ENCODE measurements at regions not wholly inside any gene's neighbourhood (a gene's known extent, or its start where the extent isn't known, plus 50 kb on each side); places are given as distances from the start of the nearest gene placed in this dataset.
"Not testable (repeated sequence)": the region's sequence is repeated elsewhere in the genome, so short reads cannot be mapped to it uniquely, and the experiment has no call there.

DNA sequence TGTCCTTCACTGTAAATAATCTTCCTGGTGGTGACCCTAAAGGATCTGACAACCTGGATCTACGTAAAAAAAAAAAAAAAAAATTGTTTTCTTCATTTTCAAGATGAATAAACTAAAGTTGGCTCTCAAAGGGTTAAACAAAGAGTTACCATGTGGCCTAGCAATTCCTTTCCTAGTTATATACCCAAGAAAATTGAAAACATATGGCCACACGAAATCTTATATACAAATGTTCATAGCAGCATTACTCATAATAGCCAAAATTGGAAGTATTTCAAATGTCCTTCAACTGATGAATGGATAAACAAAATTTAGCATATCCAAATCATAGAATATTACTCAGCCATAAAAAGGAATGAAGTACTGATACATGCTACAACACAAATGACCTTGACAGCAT is 145.3 kb upstream of the NBPF9 start:
- not testable (repeated sequence) for TF ChIP-seq POLR2A (IDR thresholded peaks at IDR 0.05; ENCODE audit: low read length); GATA1 (IDR thresholded peaks at IDR 0.05; ENCODE audit: low read depth, low read length)
